Sigmoid colon (tissue), 6 donors: ENCODE measurements at regions not wholly inside any gene's neighbourhood (a gene's known extent, or its start where the extent isn't known, plus 50 kb on each side); places are given as distances from the start of the nearest gene placed in this dataset.

Experiments used
- DNase-seq: peaks from one replicate; pipeline ENCODE4 v3.0.0-alpha.2; 2019
- H3K27ac ChIP-seq, 4 donors: fragments of 200-600 bp; sonication (generic); one replicate each; pipeline ENCODE4 v1.5.1; 2016 to 2019; ENCODE audit warnings: mild to moderate bottlenecking in 1 of 4
- H3K27me3 ChIP-seq, 3 donors: fragments of 200-600 bp; sonication (generic); one replicate each; pipeline ENCODE4 v1.5.1; 2019; ENCODE audit warnings: mild to moderate bottlenecking in 1 of 3
- H3K36me3 ChIP-seq, 4 donors: fragments of 200-600 bp; sonication (generic); one replicate each; pipeline ENCODE4 v1.5.1; 2016 to 2019
- H3K4me1 ChIP-seq, 4 donors: fragments of 200-600 bp; sonication (generic); one replicate each; pipeline ENCODE4 v1.5.1; 2017 to 2019
- H3K4me3 ChIP-seq, 4 donors: fragments of 200-600 bp; sonication (generic); one replicate each; pipeline ENCODE4 v1.5.1; 2017 to 2019; ENCODE audit warnings: mild to moderate bottlenecking in 2 of 4, moderate library complexity in 1 of 4
- H3K9me3 ChIP-seq, 4 donors: fragments of 200-600 bp in 3 of 4; sonication (generic) in 3 of 4; one replicate each; pipeline versions ENCODE4 v1.5.1 to v1.6.1; 2013 to 2019
- CTCF ChIP-seq, 4 experiments: fragments of 450-650 bp in 3 of 4; fragments of 200-600 bp in 1 of 4; IDR thresholded peaks; one replicate each; pipeline ENCODE4 v1.5.1; 2016 to 2019; ENCODE audit warnings: antibody characterized with exemption in 4 of 4, mild to moderate bottlenecking in 3 of 4, moderate library complexity in 2 of 4
- EP300 ChIP-seq, 4 donors: sonication (generic); formaldehyde crosslinking; IDR thresholded peaks; one replicate each; pipeline ENCODE4 v1.6.1; 2017; ENCODE audit warnings: antibody characterized with exemption in 4 of 4
- POLR2A ChIP-seq, 2 donors: fragments of 450-650 bp; IDR thresholded peaks; one replicate each; pipeline ENCODE4 v1.6.1; 2016; ENCODE audit warnings: antibody characterized with exemption in 2 of 2, mild to moderate bottlenecking in 2 of 2, moderate library complexity in 2 of 2
- POLR2AphosphoS5 ChIP-seq, 4 donors: sonication (generic); formaldehyde crosslinking; IDR thresholded peaks; one replicate each; pipeline ENCODE4 v1.6.1; 2017; ENCODE audit warnings: antibody characterized with exemption in 4 of 4
- WGBS, 2 donors: extraction: QIAGEN DNeasy Blood & Tissue Kit; methylation state at CpG; one replicate each; pipeline ENCODE4 v1.1.7; 2013; 5-methylcytosine and 5-hydroxymethylcytosine counted together
- intact Hi-C: fragments of 100-400 bp; cut with DNase I; formaldehyde crosslinking; loops from one replicate; pipeline ENCODE4 v1.15.1; 2023
- donor health status: healthy with polysubstance abuse.
- donor health status: healthy.

GRCh38 chr16:88323546-88324330, 59.0 kb upstream of the ZNF469 start:
- WGBS, 2 donors, result 93 to 94% methylated on average over 15 of the region's 15 CpGs
- Histone ChIP-seq H3K27ac (no peak overlapping the region), H3K36me3 (no peaks in the 10 kb centered on the region), H3K4me3 (no peak overlapping the region), H3K4me1 (no peaks in the 10 kb centered on the region), H3K27me3 (no peaks in the 10 kb centered on the region), H3K9me3 (no peaks in the 10 kb centered on the region)
- intact Hi-C loops, result no loop called here
- TF ChIP-seq CTCF (IDR thresholded peaks at IDR 0.05) (no peak), POLR2AphosphoS5 (IDR thresholded peaks at IDR 0.05) (no peak), POLR2A (IDR thresholded peaks at IDR 0.05) (no peak), EP300 (IDR thresholded peaks at IDR 0.05) (no peak)
- no peak for DNase-seq

- no peaks in the 10 kb centered on the region for H3K4me1 ChIP-seq
- TF ChIP-seq EP300 (IDR thresholded peaks at IDR 0.05) (no peak), CTCF (IDR thresholded peaks at IDR 0.05) (no peak), POLR2A (IDR thresholded peaks at IDR 0.05) (no peak), POLR2AphosphoS5 (IDR thresholded peaks at IDR 0.05) (no peak)
- no peak overlapping the region for H3K4me3 ChIP-seq
- intact Hi-C loops, result no loop called here
- no peak for DNase-seq
- WGBS, 2 donors, result 73 to 86% methylated on average over 15 of the region's 15 CpGs
- no peaks in the 10 kb centered on the region for H3K36me3 ChIP-seq
- no peak overlapping the region for H3K27ac ChIP-seq
- no peaks in the 10 kb centered on the region for H3K9me3 ChIP-seq
- H3K27me3 ChIP-seq, result no peaks in the 10 kb centered on the region
These were observed 57.5 kb upstream of the ZNF469 start for GRCh38 chr16:88325087-88325750.

DNA sequence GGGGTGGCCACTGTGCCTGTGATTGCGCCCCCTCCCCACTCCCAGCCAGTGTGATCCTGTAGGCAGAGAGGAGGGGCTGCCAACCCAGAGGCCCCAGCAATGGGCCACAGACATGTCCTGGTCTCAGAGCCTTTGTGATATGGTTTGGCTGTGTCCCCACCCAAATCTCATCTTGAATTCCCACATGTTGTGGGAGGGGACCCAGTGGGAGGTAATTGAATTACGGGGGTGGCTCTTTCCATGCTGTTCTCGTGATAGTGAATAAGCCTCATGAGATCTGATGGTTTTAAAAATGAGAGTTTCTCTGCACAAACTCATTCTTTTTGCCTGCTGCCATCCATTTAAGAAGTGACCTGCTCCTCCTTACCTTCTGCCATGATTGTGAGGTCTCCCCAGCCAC, 56.8 kb upstream of the ZNF469 start:
- Histone ChIP-seq H3K4me3 (no peak overlapping the region), H3K27me3 (no peaks in the 10 kb centered on the region), H3K9me3 (no peaks in the 10 kb centered on the region), H3K36me3 (no peaks in the 10 kb centered on the region), H3K27ac (no peak overlapping the region), H3K4me1 (no peaks in the 10 kb centered on the region)
- DNase-seq, result no peak
- intact Hi-C loops, result no loop called here
- no peak for TF ChIP-seq POLR2AphosphoS5 (IDR thresholded peaks at IDR 0.05)
- no peak for TF ChIP-seq EP300 (IDR thresholded peaks at IDR 0.05)
- no peak for TF ChIP-seq CTCF (IDR thresholded peaks at IDR 0.05)
- TF ChIP-seq POLR2A (IDR thresholded peaks at IDR 0.05), result no peak
- WGBS, 2 donors, result 81 to 90% methylated on average over 3 of the region's 3 CpGs

GRCh38 chr16:88326611-88327485, 55.9 kb upstream of the ZNF469 start:
- H3K4me1 ChIP-seq, result peaks cover 0 to 2% (median under 1%) of the 10 kb centered on the region in 4 donors
- H3K27ac ChIP-seq, result no peak overlapping the region
- 90 to 91% methylated on average over 28 of the region's 28 CpGs for WGBS, 2 donors
- no peak for DNase-seq
- H3K36me3 ChIP-seq, result no peaks in the 10 kb centered on the region
- H3K9me3 ChIP-seq, result no peaks in the 10 kb centered on the region
- TF ChIP-seq POLR2A (IDR thresholded peaks at IDR 0.05) (no peak), POLR2AphosphoS5 (IDR thresholded peaks at IDR 0.05) (no peak), CTCF (IDR thresholded peaks at IDR 0.05) (no peak), EP300 (IDR thresholded peaks at IDR 0.05) (no peak)
- intact Hi-C loops, result no loop called here
- no peaks in the 10 kb centered on the region for H3K27me3 ChIP-seq
- H3K4me3 ChIP-seq, result no peak overlapping the region
